Mesodermal cell (in vitro differentiated cells): ENCODE measurements at regions not wholly inside any gene's neighbourhood (a gene's known extent, or its start where the extent isn't known, plus 50 kb on each side); places are given as distances from the start of the nearest gene placed in this dataset.
"Not testable (repeated sequence)": the region's sequence is repeated elsewhere in the genome, so short reads cannot be mapped to it uniquely, and the experiment has no call there.

Experiments
- H3K27ac ChIP-seq: 2 replicates; pipeline ENCODE4 v1.7.0; 2013; ENCODE audit warnings: mild to moderate bottlenecking, low read depth, low read length, moderate library complexity; ENCODE audit not compliant: severe bottlenecking
- H3K36me3 ChIP-seq: 2 replicates; pipeline ENCODE4 v1.7.1; 2013; ENCODE audit warnings: mild to moderate bottlenecking, low read length, moderate library complexity; ENCODE audit not compliant: control insufficient read depth, insufficient read depth
- H3K4me1 ChIP-seq: one replicate; pipeline ENCODE4 v1.7.1; 2013; ENCODE audit warnings: mild to moderate bottlenecking, low read length; ENCODE audit not compliant: insufficient read depth, control insufficient read depth, poor library complexity, severe bottlenecking
- H3K4me3 ChIP-seq: 2 replicates; pipeline ENCODE4 v1.7.0; 2013; ENCODE audit warnings: low read length, control low read depth, mild to moderate bottlenecking; ENCODE audit not compliant: insufficient read depth, poor library complexity, severe bottlenecking; ENCODE audit errors: extremely low read depth
- H3K9me3 ChIP-seq: 2 replicates; pipeline ENCODE4 v1.7.1; 2013; ENCODE audit warnings: mild to moderate bottlenecking, low read length, moderate library complexity; ENCODE audit not compliant: control insufficient read depth
- WGBS, 2 experiments: methylation state at CpG; one replicate each; pipeline ENCODE4 v1.1.5; 2013; ENCODE audit warnings: missing lambda C conversion rate in 2 of 2; ENCODE audit not compliant: insufficient coverage in 2 of 2; 5-methylcytosine and 5-hydroxymethylcytosine counted together

- Histone ChIP-seq H3K27ac (no peak overlapping the region), H3K9me3 (no peaks in the 10 kb centered on the region), H3K4me1 (no peaks in the 10 kb centered on the region), H3K36me3 (no peaks in the 10 kb centered on the region), H3K4me3 (no peak overlapping the region)
- 45 to 79% methylated on average over 2 to 3 of the region's 3 CpGs for WGBS, 2 experiments
These were observed 85.7 kb upstream of the SHISA3 start for GRCh38 chr4:42311591-42311990.

GRCh38 chr4:42313420-42313819 lies 83.9 kb upstream of the SHISA3 start:
- H3K9me3 ChIP-seq, H3K27ac ChIP-seq, H3K4me3 ChIP-seq, H3K4me1 ChIP-seq, H3K36me3 ChIP-seq: not testable (repeated sequence)
- WGBS, 2 experiments: 92 to 93% methylated on average over 4 to 6 of the region's 6 CpGs

- WGBS, 2 experiments: 94 to 95% methylated on average over 6 to 15 of the region's 16 CpGs
- no peak overlapping the region for H3K4me3 ChIP-seq
- H3K36me3 ChIP-seq: no peaks in the 10 kb centered on the region
- no peaks in the 10 kb centered on the region for H3K4me1 ChIP-seq
- no peaks in the 10 kb centered on the region for H3K9me3 ChIP-seq
- no peak overlapping the region for H3K27ac ChIP-seq
These were observed 83.4 kb upstream of the SHISA3 start for GRCh38 chr4:42313872-42314271.

GRCh38 chr4:42315231-42315630 lies 82.1 kb upstream of the SHISA3 start:
- 94 to 96% methylated on average over 22 to 27 of the region's 28 CpGs for WGBS, 2 experiments
- no peaks in the 10 kb centered on the region for H3K36me3 ChIP-seq
- no peak overlapping the region for H3K4me3 ChIP-seq
- no peaks in the 10 kb centered on the region for H3K4me1 ChIP-seq
- no peak overlapping the region for H3K27ac ChIP-seq
- no peaks in the 10 kb centered on the region for H3K9me3 ChIP-seq

GRCh38 chr4:42320822-42321388 lies 76.4 kb upstream of the SHISA3 start:
- H3K36me3 ChIP-seq: no peaks in the 10 kb centered on the region
- H3K9me3 ChIP-seq: no peaks in the 10 kb centered on the region
- H3K4me3 ChIP-seq: no peak overlapping the region
- no peaks in the 10 kb centered on the region for H3K4me1 ChIP-seq
- 88 to 96% methylated on average over 6 to 7 of the region's 10 CpGs for WGBS, 2 experiments
- no peak overlapping the region for H3K27ac ChIP-seq

- no peaks in the 10 kb centered on the region for H3K4me1 ChIP-seq
- H3K4me3 ChIP-seq: no peak overlapping the region
- H3K9me3 ChIP-seq: no peaks in the 10 kb centered on the region
- WGBS, 2 experiments: 93 to 96% methylated on average over 4 of the region's 5 CpGs
- H3K27ac ChIP-seq: no peak overlapping the region
- H3K36me3 ChIP-seq: no peaks in the 10 kb centered on the region
These were observed 71.2 kb upstream of the SHISA3 start for GRCh38 chr4:42326040-42326439.

GRCh38 chr4:42326524-42326923 lies 70.8 kb upstream of the SHISA3 start:
- 89 to 98% methylated on average over 2 of the region's 2 CpGs for WGBS, 2 experiments
- Histone ChIP-seq H3K4me1 (peaks cover under 1% of the 10 kb centered on the region), H3K4me3 (no peak overlapping the region), H3K9me3 (no peaks in the 10 kb centered on the region), H3K27ac (no peak overlapping the region), H3K36me3 (no peaks in the 10 kb centered on the region)

- H3K27ac ChIP-seq: peak overlapping the region; percentile 23
- 63 to 81% methylated on average over 4 of the region's 4 CpGs for WGBS, 2 experiments
These were observed 70.0 kb upstream of the SHISA3 start for GRCh38 chr4:42327323-42327722.

GRCh38 chr4:42328978-42329377 lies 68.3 kb upstream of the SHISA3 start:
- WGBS, 2 experiments: 88% methylated on average over 2 of the region's 2 CpGs; no CpG with 5 or more reads in 1 of the 2 experiments
- Histone ChIP-seq H3K4me3 (no peak overlapping the region), H3K9me3 (no peaks in the 10 kb centered on the region), H3K4me1 (peaks cover 6% of the 10 kb centered on the region), H3K36me3 (no peaks in the 10 kb centered on the region), H3K27ac (no peak overlapping the region)

More at GRCh38 chr4:42327323-42327722, 70.0 kb upstream of the SHISA3 start:
- Histone ChIP-seq H3K9me3 (no peaks in the 10 kb centered on the region), H3K4me3 (no peak overlapping the region), H3K4me1 (peaks cover 6% of the 10 kb centered on the region), H3K36me3 (no peaks in the 10 kb centered on the region)

GRCh38 chr4:42329421-42329820 lies 67.9 kb upstream of the SHISA3 start:
- H3K9me3 ChIP-seq: no peaks in the 10 kb centered on the region
- WGBS, 2 experiments: no CpG with 5 or more reads among the region's 3 CpGs
- no peak overlapping the region for H3K27ac ChIP-seq

GRCh38 chr4:42330002-42330592 lies 67.2 kb upstream of the SHISA3 start:
- no peak overlapping the region for H3K27ac ChIP-seq
- no peaks in the 10 kb centered on the region for H3K9me3 ChIP-seq
- peaks cover 6% of the 10 kb centered on the region for H3K4me1 ChIP-seq
- no peaks in the 10 kb centered on the region for H3K36me3 ChIP-seq
- 92 to 94% methylated on average over 4 to 5 of the region's 7 CpGs for WGBS, 2 experiments
- no peak overlapping the region for H3K4me3 ChIP-seq

More at GRCh38 chr4:42329421-42329820, 67.9 kb upstream of the SHISA3 start:
- Histone ChIP-seq H3K4me1 (peaks cover 6% of the 10 kb centered on the region), H3K4me3 (no peak overlapping the region), H3K36me3 (no peaks in the 10 kb centered on the region)
